ENCODE measurements at regions not wholly inside any gene's neighbourhood (a gene's known extent, or its start where the extent isn't known, plus 50 kb on each side); places are given as distances from the start of the nearest gene placed in this dataset.

DNA sequence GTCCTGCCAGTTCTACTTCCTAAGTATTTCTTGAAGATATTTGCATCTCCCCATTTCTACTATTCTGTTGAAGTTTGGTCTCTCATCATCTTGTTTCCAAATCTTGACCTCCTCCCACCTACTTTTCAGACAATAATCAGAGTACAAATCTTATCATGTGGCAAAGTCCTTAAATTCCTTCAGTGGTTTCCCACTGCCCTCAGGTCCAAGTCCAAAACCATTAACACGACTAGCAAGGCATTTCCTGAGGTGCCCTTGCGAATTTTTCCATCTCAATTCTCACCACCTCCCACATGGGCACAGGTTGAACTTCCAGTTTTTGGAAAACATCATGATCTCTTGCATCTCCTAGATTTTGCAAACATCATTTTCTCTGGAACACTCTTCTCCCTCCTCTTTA is 97.2 kb upstream of the CDK1 start:
- Histone ChIP-seq H3K79me2 (ENCODE audit: insufficient read depth, low read depth) (no peaks in the 10 kb centered on the region), H3K4me3 (IDR thresholded peaks at IDR 0.05; ENCODE audit: insufficient read depth, low read depth, low read length) (no peak overlapping the region), H3K27me3 (ENCODE audit: insufficient read depth, low read depth) (no peaks in the 10 kb centered on the region), H3K4me1 (ENCODE audit: low read depth, poor library complexity, severe bottlenecking) (no peaks in the 10 kb centered on the region), H3K9ac (no peak overlapping the region), H4K20me1 (ENCODE audit: insufficient read depth) (no peaks in the 10 kb centered on the region), H3K27ac (no peak overlapping the region), H3K4me2 (no peak overlapping the region), H3K36me3 (ENCODE audit: insufficient read depth) (no peaks in the 10 kb centered on the region), H2AFZ (ENCODE audit: low read depth) (no peak overlapping the region)
- TF ChIP-seq, protein P1, sequence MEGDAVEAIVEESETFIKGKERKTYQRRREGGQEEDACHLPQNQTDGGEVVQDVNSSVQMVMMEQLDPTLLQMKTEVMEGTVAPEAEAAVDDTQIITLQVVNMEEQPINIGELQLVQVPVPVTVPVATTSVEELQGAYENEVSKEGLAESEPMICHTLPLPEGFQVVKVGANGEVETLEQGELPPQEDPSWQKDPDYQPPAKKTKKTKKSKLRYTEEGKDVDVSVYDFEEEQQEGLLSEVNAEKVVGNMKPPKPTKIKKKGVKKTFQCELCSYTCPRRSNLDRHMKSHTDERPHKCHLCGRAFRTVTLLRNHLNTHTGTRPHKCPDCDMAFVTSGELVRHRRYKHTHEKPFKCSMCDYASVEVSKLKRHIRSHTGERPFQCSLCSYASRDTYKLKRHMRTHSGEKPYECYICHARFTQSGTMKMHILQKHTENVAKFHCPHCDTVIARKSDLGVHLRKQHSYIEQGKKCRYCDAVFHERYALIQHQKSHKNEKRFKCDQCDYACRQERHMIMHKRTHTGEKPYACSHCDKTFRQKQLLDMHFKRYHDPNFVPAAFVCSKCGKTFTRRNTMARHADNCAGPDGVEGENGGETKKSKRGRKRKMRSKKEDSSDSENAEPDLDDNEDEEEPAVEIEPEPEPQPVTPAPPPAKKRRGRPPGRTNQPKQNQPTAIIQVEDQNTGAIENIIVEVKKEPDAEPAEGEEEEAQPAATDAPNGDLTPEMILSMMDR (conservative IDR thresholded peaks at IDR 0.05; ENCODE audit: low read depth, low read length), result no peak

- H3K79me2 ChIP-seq (ENCODE audit: insufficient read depth, low read depth), result no peaks in the 10 kb centered on the region
- H3K36me3 ChIP-seq (ENCODE audit: insufficient read depth), result no peaks in the 10 kb centered on the region
- H3K4me3 ChIP-seq (IDR thresholded peaks at IDR 0.05; ENCODE audit: insufficient read depth, low read depth, low read length), result no peak overlapping the region
- TF ChIP-seq, protein P1 (conservative IDR thresholded peaks at IDR 0.05; ENCODE audit: low read depth, low read length), result no peak
- no peak overlapping the region for H3K4me2 ChIP-seq
- no peaks in the 10 kb centered on the region for H3K27me3 ChIP-seq (ENCODE audit: insufficient read depth, low read depth)
- H2AFZ ChIP-seq (ENCODE audit: low read depth), result no peak overlapping the region
- no peak overlapping the region for H3K9ac ChIP-seq
- H3K4me1 ChIP-seq (ENCODE audit: low read depth, poor library complexity, severe bottlenecking), result no peaks in the 10 kb centered on the region
- H3K27ac ChIP-seq, result no peak overlapping the region
- no peaks in the 10 kb centered on the region for H4K20me1 ChIP-seq (ENCODE audit: insufficient read depth)
Observed at GRCh38 chr10:60679388-60679990, 98.8 kb upstream of the CDK1 start.

DNA sequence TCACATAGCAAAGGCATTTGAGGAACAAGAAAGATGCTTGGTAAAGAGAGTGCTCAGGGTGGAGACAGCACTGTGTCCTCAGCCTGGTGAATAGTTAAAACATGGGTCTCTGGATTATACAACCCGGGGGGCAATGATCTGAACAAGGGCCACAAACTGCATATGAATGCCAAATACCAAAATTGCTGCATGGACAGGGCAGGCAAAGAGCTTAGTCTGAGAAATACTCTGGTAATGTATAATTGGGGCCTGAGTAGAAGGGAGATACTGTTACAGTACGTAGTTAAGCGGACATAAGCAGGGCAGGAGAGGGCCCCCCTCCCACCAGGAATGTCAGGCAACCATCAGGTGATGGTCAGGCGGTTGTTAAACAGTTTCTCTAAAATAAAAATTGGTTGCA is 99.3 kb upstream of the CDK1 start:
- Histone ChIP-seq H4K20me1 (ENCODE audit: insufficient read depth) (no peaks in the 10 kb centered on the region), H3K36me3 (ENCODE audit: insufficient read depth) (no peaks in the 10 kb centered on the region), H3K4me2 (no peak overlapping the region), H2AFZ (ENCODE audit: low read depth) (no peak overlapping the region), H3K27me3 (ENCODE audit: insufficient read depth, low read depth) (no peaks in the 10 kb centered on the region), H3K27ac (no peak overlapping the region), H3K4me3 (IDR thresholded peaks at IDR 0.05; ENCODE audit: insufficient read depth, low read depth, low read length) (no peak overlapping the region), H3K9ac (no peak overlapping the region), H3K4me1 (ENCODE audit: low read depth, poor library complexity, severe bottlenecking) (no peaks in the 10 kb centered on the region), H3K79me2 (ENCODE audit: insufficient read depth, low read depth) (no peaks in the 10 kb centered on the region)
- TF ChIP-seq, protein P1 (conservative IDR thresholded peaks at IDR 0.05; ENCODE audit: low read depth, low read length), result no peak

- H3K27ac ChIP-seq, result no peak overlapping the region
- H3K27me3 ChIP-seq (ENCODE audit: insufficient read depth, low read depth), result no peaks in the 10 kb centered on the region
- no peaks in the 10 kb centered on the region for H3K36me3 ChIP-seq (ENCODE audit: insufficient read depth)
Observed at GRCh38 chr10:60677531-60678129, 100.6 kb upstream of the CDK1 start.

More at GRCh38 chr10:60677531-60678129, 100.6 kb upstream of the CDK1 start:
- TF ChIP-seq, protein P1 (conservative IDR thresholded peaks at IDR 0.05; ENCODE audit: low read depth, low read length), result no peak
- H4K20me1 ChIP-seq (ENCODE audit: insufficient read depth), result no peaks in the 10 kb centered on the region
- no peak overlapping the region for H3K4me3 ChIP-seq (IDR thresholded peaks at IDR 0.05; ENCODE audit: insufficient read depth, low read depth, low read length)
- H3K4me2 ChIP-seq, result no peak overlapping the region
- no peaks in the 10 kb centered on the region for H3K79me2 ChIP-seq (ENCODE audit: insufficient read depth, low read depth)
- H3K9ac ChIP-seq, result no peak overlapping the region
- no peak overlapping the region for H2AFZ ChIP-seq (ENCODE audit: low read depth)
- no peaks in the 10 kb centered on the region for H3K4me1 ChIP-seq (ENCODE audit: low read depth, poor library complexity, severe bottlenecking)

Data from KMS-11 (cell line).